Activated T-cell treated with anti-CD3 and anti-CD28 coated beads, Interleukin-2, amount 50 U/mL, for 72 hours (primary cell): ENCODE measurements at regions not wholly inside any gene's neighbourhood (a gene's known extent, or its start where the extent isn't known, plus 50 kb on each side); places are given as distances from the start of the nearest gene placed in this dataset.

Source experiments
- ATAC-seq, 2 donors: fragments of 150-1000 bp; cut with Tn5 transposase; replicated peaks in 1 of 2; 2 replicates each; pipeline ENCODE4 v1.10.0; 2021; ENCODE audit warnings: moderate library complexity in 2 of 2, mild to moderate bottlenecking in 1 of 2
- DNase-seq, 2 donors: peaks; one replicate each; pipeline ENCODE4 v3.0.0; 2021 to 2022; ENCODE audit warnings: mixed read lengths in 1 of 2
- H3K27ac Mint-ChIP-seq: one replicate; pipeline ENCODE4 v1.8.0; 2022; ENCODE audit warnings: mild to moderate bottlenecking, moderate library complexity, mixed read lengths
- H3K27me3 Mint-ChIP-seq: one replicate; pipeline ENCODE4 v1.8.0; 2022; ENCODE audit warnings: low read depth, mixed read lengths
- H3K36me3 Mint-ChIP-seq, 2 donors: one replicate each; pipeline ENCODE4 v1.8.0; 2022; ENCODE audit warnings: mixed read lengths in 2 of 2, mild to moderate bottlenecking in 1 of 2; ENCODE audit not compliant: insufficient read depth in 2 of 2
- H3K4me1 Mint-ChIP-seq: one replicate; pipeline ENCODE4 v1.8.0; 2022; ENCODE audit warnings: low read depth, mixed read lengths
- H3K4me3 Mint-ChIP-seq, 2 donors: one replicate each; pipeline ENCODE4 v1.8.0; 2022; ENCODE audit warnings: mild to moderate bottlenecking in 2 of 2, mixed read lengths in 2 of 2, moderate library complexity in 2 of 2
- H3K9me3 Mint-ChIP-seq, 2 donors: one replicate each; pipeline ENCODE4 v1.8.0; 2022; ENCODE audit warnings: mixed read lengths in 2 of 2

DNA sequence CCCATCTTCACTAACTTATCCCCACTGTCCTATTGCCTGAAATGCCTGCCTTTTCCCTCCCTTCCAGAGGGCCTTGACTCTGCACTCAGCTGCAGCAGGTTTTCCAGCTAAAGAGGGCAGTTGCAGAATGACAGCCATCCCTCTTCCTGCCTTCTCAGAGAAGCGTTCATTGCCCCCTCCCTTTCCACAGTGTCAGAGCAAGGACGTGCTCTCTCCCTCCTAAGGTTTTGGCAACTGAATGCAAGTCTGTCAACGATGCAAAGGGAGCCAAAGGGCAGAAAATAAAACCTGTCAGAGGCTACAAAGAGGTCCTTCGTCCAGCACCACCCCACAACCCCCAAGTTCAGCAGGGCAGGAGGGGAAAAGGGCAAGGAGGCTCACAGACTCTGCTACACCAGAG, 230.1 kb upstream of the THBS1 start:
- H3K4me1 Mint-ChIP-seq = no peaks in the 10 kb centered on the region
- no peak overlapping the region for H3K27ac Mint-ChIP-seq
- H3K27me3 Mint-ChIP-seq = no peaks in the 10 kb centered on the region
- DNase-seq (no peak), ATAC-seq (no peak)
- H3K9me3 Mint-ChIP-seq = no peaks in the 10 kb centered on the region
- H3K36me3 Mint-ChIP-seq = no peaks in the 10 kb centered on the region
- no peak overlapping the region for H3K4me3 Mint-ChIP-seq

- peaks cover 1% of the 10 kb centered on the region for H3K27me3 Mint-ChIP-seq
- peaks cover 9% of the 10 kb centered on the region for H3K4me1 Mint-ChIP-seq
- ATAC-seq (no peak), DNase-seq (no peak)
- H3K36me3 Mint-ChIP-seq = no peaks in the 10 kb centered on the region
- H3K4me3 Mint-ChIP-seq = no peak overlapping the region
- no peak overlapping the region for H3K27ac Mint-ChIP-seq
- no peaks in the 10 kb centered on the region for H3K9me3 Mint-ChIP-seq
Measured at GRCh38 chr15:39354189-39354588, 226.7 kb upstream of the THBS1 start.

DNA sequence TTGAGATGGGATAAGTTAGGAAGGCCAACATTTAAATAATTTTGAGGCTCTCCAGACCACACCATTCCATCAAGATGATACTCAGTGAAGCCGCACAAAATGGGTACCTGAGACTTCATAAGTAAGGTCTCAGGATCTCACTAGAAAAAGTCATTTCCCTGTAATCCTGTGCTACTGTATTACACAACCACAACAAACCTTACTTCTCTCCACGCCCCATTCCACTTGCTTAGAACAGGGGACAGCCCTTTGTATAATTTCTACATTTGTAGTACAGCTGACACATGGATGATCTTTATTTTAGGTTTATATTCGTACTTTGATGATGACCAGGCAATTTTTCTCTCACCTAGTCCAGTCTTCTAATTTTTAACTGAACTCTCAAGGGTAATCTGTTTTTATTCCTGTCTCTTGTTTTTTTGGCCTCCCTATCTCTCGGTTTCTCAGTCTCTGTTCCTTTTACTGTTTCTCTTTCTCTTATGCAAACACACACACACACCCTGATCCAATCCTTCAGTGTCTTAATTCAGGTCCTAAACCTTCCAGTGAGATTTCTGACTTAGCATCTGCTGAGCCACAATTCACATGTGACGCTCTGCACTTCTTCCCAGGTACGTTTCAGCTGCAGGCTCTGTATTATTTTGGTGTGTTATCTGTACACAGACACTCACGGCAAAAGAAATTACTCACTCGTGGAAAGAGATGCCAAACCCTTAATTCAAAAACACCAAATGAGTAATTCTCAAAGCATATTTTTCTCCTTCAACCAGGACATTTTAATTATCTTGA, 223.2 kb upstream of the THBS1 start:
- no peak for DNase-seq
- Mint-ChIP-seq H3K36me3 (no peaks in the 10 kb centered on the region), H3K27me3 (peaks cover 8% of the 10 kb centered on the region), H3K4me1 (peaks cover 9% of the 10 kb centered on the region), H3K9me3 (peaks cover 0 to 2% of the 10 kb centered on the region in 2 donors), H3K27ac (no peak overlapping the region), H3K4me3 (no peak overlapping the region)
- ATAC-seq = peak in 1 of 2 donors; percentile 24

DNA sequence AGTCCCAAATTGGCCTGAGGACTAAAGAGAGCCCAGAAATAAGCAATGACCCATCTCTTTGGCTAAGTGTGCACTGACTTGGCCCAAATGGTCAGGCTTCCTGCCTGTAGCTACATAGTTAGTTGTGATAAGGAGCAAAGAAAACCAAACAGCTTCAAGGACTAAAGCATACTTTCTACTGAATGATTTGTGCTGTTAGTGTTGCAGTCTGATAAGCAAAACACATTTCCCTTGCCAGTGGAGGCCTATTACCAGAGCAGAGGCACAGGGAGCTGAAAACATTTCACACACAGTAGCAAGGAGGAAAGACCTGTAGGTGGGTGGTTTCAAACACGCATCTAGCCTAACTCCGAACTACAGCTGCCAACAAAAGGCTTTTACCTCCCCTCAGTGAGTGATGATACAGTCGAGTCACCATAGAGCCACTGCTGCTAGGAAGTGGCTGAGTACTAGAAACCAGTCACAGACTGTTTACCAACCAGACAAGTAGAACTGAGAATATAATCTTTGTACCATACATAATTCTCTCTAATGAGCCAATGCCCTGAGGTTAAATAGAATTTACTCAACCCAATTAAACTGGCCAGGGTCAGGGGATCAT, 222.3 kb upstream of the THBS1 start:
- peaks cover 9% of the 10 kb centered on the region for H3K4me1 Mint-ChIP-seq
- H3K27me3 Mint-ChIP-seq = peaks cover 8% of the 10 kb centered on the region
- H3K4me3 Mint-ChIP-seq = no peak overlapping the region
- ATAC-seq (peak; percentile 39 to 86), DNase-seq (peak in 1 of 2 donors; percentile 24)
- no peaks in the 10 kb centered on the region for H3K36me3 Mint-ChIP-seq
- no peak overlapping the region for H3K27ac Mint-ChIP-seq
- H3K9me3 Mint-ChIP-seq = peaks cover 0 to 2% of the 10 kb centered on the region in 2 donors

DNA sequence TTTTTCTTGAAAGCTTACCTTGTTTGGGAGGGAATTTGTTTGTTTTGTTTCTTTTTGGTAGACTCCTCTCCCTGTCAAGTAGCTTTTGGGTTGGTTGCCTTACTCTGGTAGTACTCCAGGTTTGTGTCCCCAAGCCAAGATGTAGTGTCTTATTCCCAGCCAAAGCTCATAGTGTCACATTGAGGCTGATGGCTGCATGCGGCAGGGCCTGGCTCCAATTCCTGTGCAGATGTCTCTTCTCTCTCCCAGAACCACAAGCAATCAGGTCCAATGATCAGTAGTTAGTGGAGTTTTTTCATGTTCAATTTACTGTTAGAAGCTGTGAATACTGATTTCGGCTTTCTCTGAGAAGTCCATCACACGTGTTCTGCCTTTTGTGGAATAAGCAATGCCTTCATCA, 221.1 kb upstream of the THBS1 start:
- H3K27me3 Mint-ChIP-seq = peaks cover 8% of the 10 kb centered on the region
- H3K4me1 Mint-ChIP-seq = peaks cover 9% of the 10 kb centered on the region
- H3K9me3 Mint-ChIP-seq = peaks cover 0 to 2% of the 10 kb centered on the region in 2 donors
- no peak overlapping the region for H3K4me3 Mint-ChIP-seq
- no peak for DNase-seq
- H3K36me3 Mint-ChIP-seq = no peaks in the 10 kb centered on the region
- ATAC-seq = no peak
- H3K27ac Mint-ChIP-seq = no peak overlapping the region

- no peak for DNase-seq
- ATAC-seq = no peak
- Mint-ChIP-seq H3K4me3 (no peak overlapping the region), H3K36me3 (no peaks in the 10 kb centered on the region), H3K27me3 (peaks cover 8% of the 10 kb centered on the region), H3K4me1 (peaks cover 9% of the 10 kb centered on the region), H3K27ac (no peak overlapping the region), H3K9me3 (peaks cover 0 to 2% of the 10 kb centered on the region in 2 donors)
Measured at GRCh38 chr15:39360452-39360851, 220.4 kb upstream of the THBS1 start.

GRCh38 chr15:39361497-39361896, 219.4 kb upstream of the THBS1 start:
- Mint-ChIP-seq H3K36me3 (no peaks in the 10 kb centered on the region), H3K9me3 (peaks cover 0 to 2% of the 10 kb centered on the region in 2 donors), H3K27ac (no peak overlapping the region), H3K4me1 (peaks cover 9% of the 10 kb centered on the region), H3K27me3 (peaks cover 8% of the 10 kb centered on the region), H3K4me3 (no peak overlapping the region)
- ATAC-seq (no peak), DNase-seq (no peak)

DNA sequence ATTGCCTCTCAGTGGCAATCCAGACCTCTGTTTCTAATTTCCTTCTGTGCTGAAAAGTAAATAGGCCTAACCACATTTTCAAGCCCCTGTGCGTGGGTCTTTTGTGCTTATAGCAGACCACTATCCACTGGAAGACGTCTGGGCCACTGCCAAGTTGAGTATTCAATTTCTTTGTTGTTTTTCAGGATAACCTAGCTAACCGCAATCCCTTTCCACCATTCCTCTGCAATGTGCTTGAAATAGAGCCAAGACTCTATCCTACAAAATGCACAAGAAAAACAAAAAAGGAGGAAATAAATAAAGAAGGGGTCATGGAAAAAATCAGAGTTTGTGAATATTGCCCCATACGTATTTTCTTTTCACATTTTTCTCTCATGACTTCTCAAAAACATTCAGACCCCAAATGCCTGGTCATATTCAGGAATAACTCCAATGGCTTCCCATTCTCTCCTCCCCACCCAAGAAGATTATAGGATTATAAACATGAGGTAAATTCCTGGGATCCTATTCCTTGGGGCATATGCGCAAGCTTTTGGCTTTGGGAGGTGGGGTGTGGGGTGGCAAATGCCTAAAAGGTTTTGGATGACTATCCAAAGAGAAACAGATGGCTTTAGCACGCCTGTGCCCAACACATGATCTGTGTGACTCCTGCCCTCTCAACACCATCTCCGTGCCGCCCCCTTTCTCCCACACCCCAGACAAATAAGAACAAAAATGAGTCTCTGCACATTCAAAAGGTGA, 217.9 kb upstream of the THBS1 start:
- H3K4me1 Mint-ChIP-seq = peaks cover 7% of the 10 kb centered on the region
- no peak overlapping the region for H3K27ac Mint-ChIP-seq
- ATAC-seq (no peak), DNase-seq (no peak)
- H3K9me3 Mint-ChIP-seq = peaks cover 0 to 2% of the 10 kb centered on the region in 2 donors
- no peak overlapping the region for H3K4me3 Mint-ChIP-seq
- H3K36me3 Mint-ChIP-seq = no peaks in the 10 kb centered on the region
- peaks cover 8% of the 10 kb centered on the region for H3K27me3 Mint-ChIP-seq

DNA sequence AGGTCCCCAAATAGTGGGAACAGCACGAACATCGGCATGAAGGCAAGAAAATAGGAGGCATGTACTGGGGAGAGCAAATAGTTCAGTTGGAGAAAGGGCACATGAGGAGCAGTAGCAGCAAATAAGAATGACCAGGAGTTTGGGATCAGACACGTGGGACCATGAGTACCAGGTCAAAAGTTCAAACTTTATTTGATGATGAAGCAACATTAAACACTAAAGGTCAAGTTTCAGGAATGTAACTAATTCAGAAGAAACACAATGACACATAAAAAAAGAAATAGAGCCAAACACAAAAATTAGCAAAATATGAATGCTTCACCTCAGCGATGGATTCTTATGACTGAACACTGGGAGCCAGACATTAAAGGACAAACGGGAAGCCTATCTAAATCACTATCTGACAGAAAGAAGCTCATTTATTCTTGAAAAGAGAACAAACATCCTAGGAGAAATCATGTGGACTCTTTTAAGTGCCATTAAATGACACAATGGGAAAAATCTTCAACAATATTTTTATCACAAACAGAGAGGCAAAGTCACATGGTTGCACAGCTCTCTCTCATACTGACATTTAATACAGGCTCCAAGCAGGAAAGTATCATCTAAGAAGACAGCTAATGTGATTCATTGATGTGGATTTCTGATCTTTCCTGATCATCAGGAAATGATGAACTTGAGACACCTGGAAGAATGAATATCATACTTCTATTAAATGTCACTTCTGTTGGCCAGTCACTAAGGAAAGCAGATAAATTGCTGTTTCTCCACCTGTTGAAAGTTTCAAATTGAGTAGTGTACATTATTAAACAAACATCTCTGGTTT, 216.9 kb upstream of the THBS1 start:
- ATAC-seq (no peak), DNase-seq (no peak)
- Mint-ChIP-seq H3K4me3 (no peak overlapping the region), H3K27me3 (peaks cover 8% of the 10 kb centered on the region), H3K27ac (no peak overlapping the region), H3K4me1 (no peaks in the 10 kb centered on the region), H3K9me3 (peaks cover 2 to 4% of the 10 kb centered on the region in 2 donors), H3K36me3 (peaks cover 1 to 2% of the 10 kb centered on the region in 2 donors)

DNA sequence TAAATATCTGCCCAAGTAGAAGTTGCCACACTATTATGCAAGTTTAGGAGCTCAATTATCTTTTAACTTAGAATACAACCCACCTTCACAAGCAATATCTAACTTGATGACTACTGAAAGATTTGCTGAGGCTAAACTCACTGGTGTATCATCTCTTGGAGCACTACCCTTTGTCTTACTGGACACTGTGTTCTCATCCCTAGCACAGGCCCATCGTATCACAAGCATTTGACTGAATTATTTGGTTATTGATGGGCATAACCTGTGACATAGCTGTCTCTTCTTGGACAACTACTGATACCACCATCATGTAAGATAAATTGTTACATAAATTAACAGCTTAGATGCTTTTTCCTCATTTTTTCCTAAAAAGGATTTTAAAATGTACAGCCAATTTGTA, 216.2 kb upstream of the THBS1 start:
- Mint-ChIP-seq H3K27ac (no peak overlapping the region), H3K36me3 (peaks cover 1 to 2% of the 10 kb centered on the region in 2 donors), H3K27me3 (peaks cover 1% of the 10 kb centered on the region), H3K9me3 (peaks cover 2 to 4% of the 10 kb centered on the region in 2 donors), H3K4me1 (no peaks in the 10 kb centered on the region), H3K4me3 (no peak overlapping the region)
- DNase-seq (no peak), ATAC-seq (no peak)

- no peak overlapping the region for H3K27ac Mint-ChIP-seq
- ATAC-seq (no peak), DNase-seq (no peak)
- no peak overlapping the region for H3K4me3 Mint-ChIP-seq
- H3K27me3 Mint-ChIP-seq = no peaks in the 10 kb centered on the region
- H3K9me3 Mint-ChIP-seq = peaks cover 2 to 5% of the 10 kb centered on the region in 2 donors
- H3K36me3 Mint-ChIP-seq = peaks cover 1 to 4% of the 10 kb centered on the region in 2 donors
- no peaks in the 10 kb centered on the region for H3K4me1 Mint-ChIP-seq
Measured at GRCh38 chr15:39365161-39365560, 215.7 kb upstream of the THBS1 start.

GRCh38 chr15:39365873-39366272, 215.0 kb upstream of the THBS1 start:
- Mint-ChIP-seq H3K4me1 (no peaks in the 10 kb centered on the region), H3K4me3 (no peak overlapping the region), H3K27ac (no peak overlapping the region), H3K9me3 (peaks cover 3 to 8% of the 10 kb centered on the region in 2 donors), H3K36me3 (peaks cover 2 to 5% of the 10 kb centered on the region in 2 donors), H3K27me3 (no peaks in the 10 kb centered on the region)
- DNase-seq (no peak), ATAC-seq (no peak)
